SIG-M5 treated with dmso at 0.1 percent for 504 hours (cell line): ENCODE measurements at regions not wholly inside any gene's neighbourhood (a gene's known extent, or its start where the extent isn't known, plus 50 kb on each side); places are given as distances from the start of the nearest gene placed in this dataset.
"Not testable (repeated sequence)": the region's sequence is repeated elsewhere in the genome, so short reads cannot be mapped to it uniquely, and the experiment has no call there.

Experiments used
- DNase-seq: peaks from one replicate; lab custom pipeline; 2025; ENCODE audit not compliant: unreplicated experiment; lab: John Stamatoyannopoulos, UW

DNA sequence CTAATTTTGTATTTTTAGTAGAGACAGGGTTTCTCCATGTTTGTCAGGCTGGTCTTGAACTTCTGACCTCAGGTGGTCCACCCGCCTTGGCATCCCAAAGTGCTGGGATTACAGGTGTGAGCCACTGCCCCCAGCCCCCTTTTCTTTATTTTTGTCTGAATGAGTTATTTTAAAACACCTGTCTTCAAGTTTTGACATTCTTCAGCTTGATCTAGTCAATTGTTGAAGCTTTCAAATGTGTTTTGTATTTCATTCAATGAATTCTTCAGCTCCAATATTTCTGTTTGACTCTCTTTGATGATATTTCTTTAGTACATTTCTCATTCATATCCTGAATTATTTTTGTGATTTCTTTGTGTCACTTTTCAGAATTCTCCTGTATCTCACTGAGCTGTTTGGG, 486.2 kb downstream of the DMAC1 start:
- no peak for DNase-seq

DNA sequence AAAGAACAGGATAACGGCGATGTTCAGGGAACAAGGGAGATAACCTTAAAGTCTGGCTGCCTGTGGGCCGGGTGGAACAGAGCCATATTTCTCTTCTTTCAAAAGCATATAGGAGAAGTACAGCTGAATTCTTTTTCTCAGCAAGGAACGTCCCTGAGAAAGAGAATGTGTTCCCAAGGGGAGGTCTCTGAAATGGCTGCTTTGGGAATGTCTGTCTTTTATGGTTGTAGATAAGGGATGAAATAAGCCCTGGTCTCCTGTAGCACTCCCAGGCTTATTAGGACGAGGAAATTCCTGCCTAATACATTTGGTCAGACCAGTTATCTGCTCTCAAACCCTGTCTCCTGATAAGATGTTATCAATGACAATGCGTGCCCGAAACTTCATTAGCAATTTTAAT, 490.5 kb downstream of the DMAC1 start:
- not testable (repeated sequence) for DNase-seq

DNA sequence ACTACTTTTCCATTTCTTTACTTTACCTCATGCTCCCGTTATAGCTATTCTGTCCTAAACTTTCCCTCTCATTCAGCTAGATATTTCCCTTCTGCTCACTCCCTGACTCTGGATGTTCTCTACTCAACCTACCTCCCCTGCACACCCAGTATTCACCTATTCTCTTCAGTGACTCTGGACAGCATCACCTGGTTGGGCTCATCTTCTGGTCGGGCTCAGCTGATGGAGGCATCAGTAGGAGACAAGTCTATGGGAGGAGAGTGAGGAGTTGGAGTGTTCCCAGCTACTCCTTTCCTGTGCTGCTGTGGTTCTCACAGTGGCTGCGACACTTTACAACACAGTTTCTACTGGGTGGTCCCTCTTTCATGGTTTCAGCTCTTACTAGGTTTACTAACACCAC, 493.9 kb downstream of the DMAC1 start:
- DNase-seq, result no peak

DNA sequence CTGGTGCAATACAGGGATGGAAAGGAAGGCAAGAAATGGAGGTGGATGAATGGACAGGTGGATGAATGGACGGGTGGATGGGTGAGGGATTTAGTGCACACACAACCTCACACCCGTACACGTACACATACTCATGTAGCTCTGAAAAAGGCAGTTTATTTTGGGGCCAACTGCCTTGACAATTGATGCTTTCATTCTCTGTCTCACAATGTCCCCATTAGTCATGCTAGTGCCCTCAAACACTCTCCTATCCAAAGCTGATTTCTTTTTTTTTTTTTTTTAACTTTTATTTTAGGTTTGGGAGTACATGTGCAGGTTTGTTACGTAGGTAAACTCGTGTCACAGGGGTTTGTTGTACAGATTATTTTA, 495.0 kb downstream of the DMAC1 start:
- no peak for DNase-seq

DNA sequence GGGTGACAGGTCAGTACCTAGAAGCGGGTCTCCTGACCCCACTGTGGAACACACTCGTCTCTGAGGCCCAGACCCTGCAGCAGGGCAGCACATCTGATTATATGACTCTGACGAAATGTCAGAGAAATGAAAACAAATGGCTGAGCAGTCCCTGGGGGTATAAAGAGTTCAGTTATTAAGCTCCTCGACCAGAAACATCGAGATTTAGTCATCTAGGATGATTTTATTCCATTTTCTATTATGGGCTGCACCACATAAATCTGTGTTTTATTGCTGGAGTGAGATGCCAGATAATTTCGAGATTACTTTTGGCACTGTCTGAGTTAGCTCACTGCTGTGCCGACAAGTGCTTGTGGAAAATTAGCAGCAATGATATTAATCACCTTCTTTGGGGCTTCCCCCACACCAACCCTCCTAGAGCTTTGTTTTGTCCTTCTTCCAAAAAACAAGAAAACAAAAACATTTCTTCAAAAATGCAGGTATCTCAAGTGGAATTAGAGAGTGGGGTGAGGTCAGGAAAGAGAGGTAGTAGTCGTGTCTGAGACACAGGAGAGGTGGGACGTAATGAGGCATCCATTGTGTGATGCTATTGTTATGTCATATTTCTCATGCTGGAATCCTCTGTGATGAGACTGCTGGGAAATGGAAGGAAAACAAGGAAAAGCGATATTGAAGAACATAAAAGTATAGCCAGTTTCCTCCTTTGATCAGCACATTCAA, 495.5 kb downstream of the DMAC1 start:
- no peak for DNase-seq

DNA sequence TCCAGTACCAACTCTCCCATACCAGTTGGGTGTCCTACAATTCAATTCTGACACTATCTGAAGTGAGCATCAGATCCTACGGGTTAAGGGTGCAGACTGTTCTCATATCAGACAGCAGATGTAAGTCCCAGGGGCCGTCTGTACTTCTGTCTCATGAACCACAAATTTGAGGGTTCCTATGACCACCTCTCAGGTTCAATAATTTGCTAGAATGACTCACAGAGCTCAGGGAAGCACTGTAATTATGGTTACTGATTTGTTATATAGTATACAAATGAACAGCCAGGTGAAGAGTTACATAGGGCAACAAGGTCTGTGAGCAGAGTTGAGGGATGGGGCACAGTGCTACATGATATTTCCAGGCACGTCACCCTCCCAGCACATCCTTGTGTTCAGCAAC, 499.1 kb downstream of the DMAC1 start:
- no peak for DNase-seq

DNA sequence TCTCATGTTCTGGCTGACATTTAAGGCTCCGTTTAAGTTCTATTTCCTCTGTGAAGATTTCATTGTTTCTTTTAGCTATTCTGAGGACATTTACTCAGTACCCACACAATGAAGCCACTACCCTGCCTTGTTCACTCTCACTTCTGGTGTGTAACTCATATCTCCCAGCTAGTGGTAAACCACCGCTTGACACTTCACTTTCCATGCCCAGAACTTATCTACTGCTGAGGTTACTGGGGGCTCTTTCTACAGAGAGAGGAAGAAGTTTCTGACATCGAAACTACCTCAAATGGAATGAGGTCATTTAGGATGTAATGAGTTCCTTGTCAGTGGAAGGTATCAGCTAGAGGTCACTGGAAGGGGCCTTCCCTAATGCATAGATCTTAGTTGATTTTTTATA, 501.5 kb downstream of the DMAC1 start:
- peak; percentile 48 for DNase-seq

DNA sequence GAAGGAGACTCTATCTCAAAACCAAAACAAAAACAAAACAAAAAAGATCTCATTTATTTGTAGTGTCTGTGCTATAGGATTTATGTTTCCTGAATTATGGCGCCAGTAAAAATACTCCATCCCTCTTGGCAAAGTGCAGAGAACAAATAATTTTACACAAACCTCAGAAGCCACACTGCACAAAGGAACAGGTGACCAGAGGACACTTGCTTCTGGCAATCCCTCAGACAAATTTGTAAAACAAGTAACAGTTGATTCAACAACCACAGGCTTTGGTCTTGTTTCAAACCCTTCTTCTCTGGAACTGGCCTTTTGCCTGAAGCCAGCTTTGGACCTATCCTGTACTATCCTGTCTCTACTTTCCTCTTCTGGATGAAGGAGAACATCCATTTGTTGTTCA, 502.1 kb downstream of the DMAC1 start:
- no peak for DNase-seq

DNA sequence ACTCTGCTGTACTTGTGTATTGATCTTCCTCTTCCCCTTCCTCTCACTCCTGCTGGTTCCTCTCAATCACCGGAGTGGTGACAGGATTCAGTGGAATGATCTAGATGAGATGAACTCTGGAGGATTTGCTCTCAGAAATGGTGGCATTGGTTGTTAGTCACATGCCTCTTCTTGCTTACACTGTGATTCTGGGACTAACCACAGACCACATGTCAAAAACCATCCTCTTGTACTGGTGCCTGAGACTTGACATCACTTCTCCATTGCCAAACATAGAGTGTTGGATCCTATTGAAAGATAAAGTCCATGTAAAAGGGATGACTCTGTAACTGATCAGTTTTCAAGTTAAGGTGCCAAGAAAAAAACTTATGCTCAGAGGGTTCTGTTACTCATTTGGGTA, 506.5 kb downstream of the DMAC1 start:
- DNase-seq, result no peak

DNA sequence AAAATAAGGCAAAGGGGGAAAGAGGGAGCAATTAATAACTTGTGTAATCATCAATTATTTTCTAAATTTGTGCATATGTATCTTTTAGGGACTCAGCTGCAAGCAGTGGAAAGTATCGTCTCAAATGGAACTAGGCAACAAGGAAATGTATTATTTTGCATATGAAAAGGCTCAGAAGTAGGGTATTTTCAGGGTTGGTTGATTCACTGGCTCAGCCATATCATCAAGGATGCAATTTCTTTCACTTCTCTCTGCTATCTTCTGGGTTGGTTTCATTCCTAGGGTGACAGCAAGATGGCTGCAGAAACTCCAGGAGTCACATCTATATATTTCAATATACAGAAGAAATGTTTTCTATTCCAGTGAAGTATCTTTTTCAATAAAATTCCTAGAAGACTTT, 509.8 kb downstream of the DMAC1 start:
- no peak for DNase-seq

DNA sequence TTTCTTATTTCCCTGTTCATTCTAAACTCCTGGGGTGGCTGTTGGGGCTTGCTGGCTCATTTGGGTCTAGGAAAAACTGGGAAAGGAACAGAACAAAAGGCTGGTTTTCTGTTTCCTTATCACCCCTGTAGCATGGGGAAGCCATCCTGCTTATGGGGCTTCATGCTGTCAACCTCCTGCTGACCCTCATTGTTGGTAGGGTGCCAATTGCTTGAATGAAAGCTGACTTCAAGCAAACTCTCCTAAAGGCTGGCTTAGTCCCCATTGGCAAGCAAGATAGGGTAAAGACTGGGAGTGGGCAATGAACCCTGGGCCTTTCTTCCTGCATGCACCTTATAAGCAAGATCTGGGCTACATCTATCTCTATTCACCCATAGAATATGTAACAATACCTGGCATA, 511.6 kb downstream of the DMAC1 start:
- DNase-seq, result no peak

DNA sequence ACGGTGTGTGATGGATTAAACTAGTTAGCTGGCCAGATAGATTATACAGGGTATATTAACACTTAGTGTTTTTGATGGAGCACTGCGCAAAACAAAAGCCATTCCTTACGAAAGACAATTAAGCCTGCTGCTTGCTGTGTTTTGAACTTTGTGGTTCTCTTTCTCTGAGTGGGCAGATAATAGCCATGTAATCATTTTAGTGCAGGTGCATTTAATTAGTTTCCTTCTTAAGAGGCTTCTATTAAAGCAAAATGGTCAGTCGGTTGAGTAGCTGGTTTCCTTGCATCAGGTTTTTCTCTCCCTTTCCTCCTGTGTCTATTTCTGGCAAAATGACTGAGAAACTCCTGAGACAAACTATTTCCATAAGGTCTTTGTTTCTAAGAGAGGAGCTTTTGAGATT, 512.5 kb downstream of the DMAC1 start:
- DNase-seq, result no peak

DNA sequence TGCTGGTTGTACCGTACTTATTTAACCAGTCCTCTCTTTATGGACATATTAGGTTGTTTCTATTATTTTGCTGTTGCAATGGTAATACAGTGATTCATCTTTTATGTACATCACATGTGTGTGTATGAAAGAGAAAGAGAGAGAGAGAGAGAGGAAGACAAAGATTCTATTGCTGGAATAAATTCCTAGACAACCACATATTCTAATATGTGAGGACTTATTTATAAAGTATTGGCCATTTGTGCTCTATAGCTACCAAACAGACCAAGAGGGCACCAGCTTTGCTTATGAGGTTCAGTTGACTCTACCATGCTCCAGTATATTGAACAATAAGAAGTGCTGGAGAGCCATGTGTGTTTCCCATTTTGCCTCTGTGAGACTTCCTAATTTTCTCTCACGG, 513.5 kb downstream of the DMAC1 start:
- DNase-seq, result no peak

DNA sequence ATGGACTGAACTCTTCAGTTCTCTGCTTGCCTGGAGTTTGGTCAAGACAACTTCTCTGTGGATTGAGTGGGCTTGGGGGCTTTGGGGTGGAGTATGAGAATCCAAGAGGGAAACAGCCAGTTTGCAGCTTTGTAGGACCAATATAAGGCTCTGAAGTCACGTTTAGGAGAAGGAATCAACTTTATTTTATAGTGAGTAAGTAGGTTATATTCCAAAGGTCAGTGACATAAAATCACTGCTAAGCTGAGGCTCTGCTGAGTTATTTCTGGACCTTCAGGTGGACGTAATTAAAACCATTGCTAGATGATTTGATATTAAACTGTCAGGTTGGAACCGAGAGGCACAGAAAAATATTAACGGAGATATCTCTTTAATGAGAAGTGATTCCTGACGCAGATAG, 514.4 kb downstream of the DMAC1 start:
- DNase-seq, result no peak

DNA sequence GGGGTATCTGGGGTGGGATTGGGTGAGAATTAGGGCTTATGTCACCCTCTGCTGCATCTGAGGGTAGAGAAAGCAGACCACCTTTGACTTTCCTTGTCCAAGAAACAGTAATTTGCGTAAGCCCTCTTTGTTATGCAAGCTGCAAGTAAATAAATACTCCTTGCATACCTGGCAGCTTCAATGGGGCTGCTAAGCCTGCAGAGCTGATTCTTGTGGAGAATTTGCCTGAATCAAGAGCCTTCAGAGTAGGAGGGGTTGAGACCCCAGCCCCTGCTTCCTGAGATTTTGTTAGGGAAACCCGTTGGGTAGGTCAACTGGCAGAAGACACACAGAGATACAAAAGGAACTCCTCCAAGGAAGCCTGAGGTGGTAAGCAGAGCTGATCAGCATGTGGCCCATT, 515.1 kb downstream of the DMAC1 start:
- no peak for DNase-seq

DNA sequence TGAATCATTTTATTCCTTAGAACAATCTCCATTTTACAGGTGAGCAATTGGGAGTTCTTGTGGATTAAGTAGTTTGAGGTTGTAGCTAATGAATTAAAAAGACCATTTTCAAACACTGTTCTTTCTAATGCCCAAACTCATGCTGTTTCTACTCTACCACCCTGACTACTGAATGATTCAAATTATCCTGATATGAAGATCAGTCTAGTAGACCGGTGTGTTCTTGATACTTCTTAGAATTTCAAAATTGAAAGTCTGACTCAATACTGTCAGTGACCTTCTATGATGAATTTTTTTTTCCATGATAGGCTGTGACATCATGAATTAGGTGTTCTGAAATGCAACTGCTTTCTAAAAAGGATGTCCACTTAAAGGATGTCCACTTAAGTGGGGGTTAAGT, 515.5 kb downstream of the DMAC1 start:
- no peak for DNase-seq

DNA sequence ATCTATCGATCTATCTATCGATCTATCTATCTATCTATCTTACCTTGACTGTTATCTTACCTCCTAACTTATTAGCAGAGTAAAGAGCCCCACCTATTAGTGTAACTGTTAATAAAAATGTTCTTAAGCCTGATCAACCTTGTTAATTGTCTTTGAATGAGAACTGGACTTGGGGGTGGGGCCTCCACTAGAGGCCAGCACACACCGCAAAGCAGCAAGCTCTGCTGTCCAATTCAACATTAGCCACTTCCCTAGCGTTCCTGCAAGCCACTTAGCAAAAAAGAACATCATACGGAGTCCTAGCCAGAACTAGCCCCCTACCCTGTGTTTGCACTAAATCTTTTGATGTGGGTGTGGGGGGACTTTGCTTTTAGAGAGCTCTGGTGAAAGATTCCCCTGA, 515.8 kb downstream of the KDM4C start:
- no peak for DNase-seq

DNA sequence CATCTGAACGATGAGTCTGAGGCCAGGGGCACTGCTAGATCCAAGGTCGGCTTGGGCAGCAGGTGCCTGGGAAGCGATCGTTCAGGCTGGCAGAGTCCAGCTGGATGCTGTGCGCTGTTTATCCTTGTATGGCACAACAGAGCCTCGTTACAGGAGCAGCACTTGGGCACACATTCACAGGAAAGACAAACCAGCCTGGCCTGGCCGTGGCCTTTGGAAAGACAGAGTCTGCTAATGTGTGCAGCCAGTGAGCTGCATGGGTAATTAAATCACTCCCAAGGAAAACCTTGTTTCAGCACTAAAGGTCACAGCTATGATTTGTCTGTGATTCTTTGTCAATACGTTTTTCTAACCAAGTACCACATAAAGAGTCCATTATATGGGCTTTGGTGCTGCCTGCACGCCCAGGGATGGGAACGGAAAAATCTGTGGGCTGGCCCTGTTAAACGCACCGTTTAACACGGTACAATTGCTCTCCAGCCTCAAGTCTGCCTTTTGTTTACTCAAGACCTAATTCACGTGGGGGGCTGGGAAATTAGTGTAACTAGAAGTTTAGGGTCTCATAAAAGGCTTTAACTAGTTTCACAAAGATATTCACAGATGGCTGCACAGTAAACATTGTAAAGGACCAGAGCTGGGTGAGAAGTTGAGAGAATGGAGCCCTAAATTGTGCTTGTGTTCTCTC, 509.3 kb downstream of the KDM4C start:
- DNase-seq, result no peak

DNA sequence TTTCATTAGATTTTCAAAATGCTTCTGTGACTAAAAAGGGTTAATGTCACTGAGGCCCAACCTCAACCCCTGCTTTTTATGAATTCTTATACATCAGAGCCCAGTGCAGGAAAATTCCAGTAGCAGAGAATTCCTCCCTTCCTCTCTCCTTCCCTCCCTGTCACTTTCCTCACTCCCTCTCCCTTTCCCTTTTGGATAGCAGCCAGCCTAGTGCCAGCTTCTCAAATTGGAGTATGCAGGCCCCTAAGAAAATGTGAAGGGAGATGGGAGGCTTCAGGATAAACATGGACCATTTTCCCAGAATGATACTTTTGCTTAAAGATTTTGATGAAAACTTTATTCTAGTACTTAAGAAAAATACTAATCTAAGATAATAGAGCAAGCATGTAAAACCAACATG, 507.4 kb downstream of the KDM4C start:
- no peak for DNase-seq

DNA sequence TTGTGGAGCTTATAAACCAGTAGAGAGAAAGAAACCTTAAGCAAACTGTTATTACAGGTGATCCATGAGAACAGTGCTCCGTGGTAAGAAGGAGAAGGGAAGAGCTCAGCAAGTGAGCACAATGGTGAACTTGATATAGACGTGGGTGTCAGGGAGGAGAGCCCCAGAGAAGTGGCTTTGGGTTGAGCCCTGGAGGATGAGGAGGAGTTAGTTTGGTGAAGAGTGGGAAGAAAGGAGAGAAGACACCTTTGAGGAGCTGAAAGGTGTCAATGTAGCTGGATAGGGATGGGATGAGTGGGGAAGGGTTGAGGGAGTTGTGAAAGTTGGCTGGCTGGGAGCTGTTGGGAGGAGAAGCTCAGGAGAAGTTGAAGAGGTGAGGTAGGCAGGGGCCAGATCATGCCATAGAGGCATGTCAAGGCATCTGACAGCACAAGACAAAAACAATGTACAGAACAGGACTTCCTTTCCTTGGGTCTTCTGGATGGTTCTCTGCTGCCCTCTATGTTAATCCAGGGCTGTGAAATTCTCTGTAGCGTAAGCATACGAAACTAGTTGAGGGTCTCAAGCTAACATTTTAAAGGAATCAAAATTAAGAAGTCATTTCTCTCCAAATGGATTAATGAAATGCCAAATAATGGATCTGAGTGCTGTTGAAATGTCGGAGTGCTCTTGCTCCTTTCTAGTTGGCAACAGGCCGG, 501.9 kb downstream of the KDM4C start:
- DNase-seq, result no peak

DNA sequence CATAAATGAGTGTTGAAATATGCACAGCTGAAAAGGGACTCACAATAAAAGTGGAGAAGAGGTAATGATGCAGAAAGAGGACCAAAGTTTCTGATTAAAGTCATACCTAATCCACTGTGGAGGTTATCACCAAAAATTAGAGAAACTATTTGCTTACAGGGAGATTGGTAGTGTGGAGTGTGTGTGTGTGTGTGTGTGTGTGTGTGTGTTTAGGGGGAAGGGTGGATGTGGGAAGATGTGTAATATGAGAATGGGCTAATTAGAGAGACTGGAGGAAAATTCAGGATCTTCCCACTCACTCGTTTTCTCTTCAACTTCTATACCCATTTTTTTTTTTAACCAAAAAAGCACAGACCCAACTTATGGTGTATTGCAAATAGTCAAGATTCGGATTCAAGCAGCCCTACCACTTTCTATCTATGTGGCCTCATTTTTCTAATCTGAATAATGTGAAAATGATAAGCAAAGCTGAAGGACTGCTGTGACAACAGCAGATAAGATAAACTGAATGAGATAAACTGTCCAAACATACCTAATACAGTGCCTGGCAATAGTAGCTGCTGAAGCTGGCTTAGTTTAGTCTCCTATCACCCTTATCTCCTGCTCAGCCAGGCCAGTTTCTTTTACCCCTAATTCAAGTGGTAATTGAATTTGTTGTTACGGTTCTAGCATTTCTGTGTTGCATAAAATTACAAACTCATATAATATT, 501.1 kb downstream of the KDM4C start:
- no peak for DNase-seq
